Neural progenitor cell (in vitro differentiated cells): ENCODE measurements at regions not wholly inside any gene's neighbourhood (a gene's known extent, or its start where the extent isn't known, plus 50 kb on each side); places are given as distances from the start of the nearest gene placed in this dataset.

Experiments used
- DNase-seq: peaks from one replicate; pipeline ENCODE4 v3.0.0-alpha.2; 2016; ENCODE audit warnings: low spot score
- H2AFZ ChIP-seq: fragments of 200-600 bp; sonication (generic); replicated peaks from 2 replicates; pipeline ENCODE4 v1.6.1; 2016; ENCODE audit warnings: antibody characterized with exemption
- H3F3A ChIP-seq: fragments of 200-600 bp; sonication (generic); 2 replicates; pipeline ENCODE4 v1.6.1; 2016; ENCODE audit warnings: antibody characterized with exemption, low read depth
- H3K27ac ChIP-seq: fragments of 200-600 bp; sonication (generic); 2 replicates; pipeline ENCODE4 v1.5.1; 2016; ENCODE audit warnings: mild to moderate bottlenecking
- H3K27me3 ChIP-seq: fragments of 200-600 bp; sonication (generic); 2 replicates; pipeline ENCODE4 v1.6.1; 2016; ENCODE audit warnings: mild to moderate bottlenecking, moderate library complexity
- H3K36me3 ChIP-seq: fragments of 200-600 bp; sonication (generic); 2 replicates; pipeline ENCODE4 v1.5.1; 2016
- H3K4me1 ChIP-seq: fragments of 200-600 bp; sonication (generic); 2 replicates; pipeline ENCODE4 v1.6.1; 2016; ENCODE audit warnings: mixed run types
- H3K4me2 ChIP-seq: fragments of 200-600 bp; sonication (generic); 2 replicates; pipeline ENCODE4 v1.6.1; 2016
- H3K4me3 ChIP-seq: fragments of 200-600 bp; sonication (generic); 2 replicates; pipeline ENCODE4 v1.5.1; 2016
- H3K79me2 ChIP-seq: fragments of 200-600 bp; sonication (generic); 2 replicates; pipeline ENCODE4 v1.6.1; 2016; ENCODE audit warnings: low read depth
- H3K9ac ChIP-seq: fragments of 200-600 bp; sonication (generic); 2 replicates; pipeline ENCODE4 v1.6.1; 2016
- H3K9me3 ChIP-seq: fragments of 200-600 bp; sonication (generic); 2 replicates; pipeline ENCODE4 v1.5.1; 2016; ENCODE audit warnings: low read depth
- H4K20me1 ChIP-seq: fragments of 200-600 bp; sonication (generic); 2 replicates; pipeline ENCODE4 v1.6.1; 2016; ENCODE audit warnings: low read depth
- H3K27ac Mint-ChIP-seq: 3 replicates; pipeline ENCODE4 v1.8.0; 2021; ENCODE audit warnings: mixed read lengths
- H3K27me3 Mint-ChIP-seq: 2 replicates; pipeline ENCODE4 v1.8.0; 2022; ENCODE audit warnings: low read depth, mild to moderate bottlenecking, inconsistent platforms, moderate library complexity, mixed read lengths; ENCODE audit not compliant: insufficient read depth
- H3K36me3 Mint-ChIP-seq: 3 replicates; pipeline ENCODE4 v1.8.0; 2021; ENCODE audit warnings: mixed read lengths
- H3K4me1 Mint-ChIP-seq: 3 replicates; pipeline ENCODE4 v1.8.0; 2021; ENCODE audit warnings: mixed read lengths
- H3K4me3 Mint-ChIP-seq: 3 replicates; pipeline ENCODE4 v1.8.0; 2021; ENCODE audit warnings: mild to moderate bottlenecking, moderate library complexity, mixed read lengths
- H3K9me3 Mint-ChIP-seq: 3 replicates; pipeline ENCODE4 v1.8.0; 2020; ENCODE audit warnings: mixed read lengths
- EZH2 ChIP-seq: fragments of 200-600 bp; sonication (generic); IDR thresholded peaks from 2 replicates; pipeline ENCODE4 v1.6.1; 2017; ENCODE audit warnings: antibody characterized with exemption, mild to moderate bottlenecking, moderate library complexity
- EZH2phosphoT487 ChIP-seq: fragments of 200-600 bp; sonication (generic); IDR thresholded peaks from 2 replicates; pipeline ENCODE4 v1.6.1; 2017; ENCODE audit warnings: antibody characterized with exemption
- TF ChIP-seq, protein P1 (sequence below): fragments of 200-600 bp; sonication (generic); IDR thresholded peaks from 2 replicates; pipeline ENCODE4 v1.5.1; 2017; ENCODE audit warnings: antibody characterized with exemption, mild to moderate bottlenecking

DNA sequence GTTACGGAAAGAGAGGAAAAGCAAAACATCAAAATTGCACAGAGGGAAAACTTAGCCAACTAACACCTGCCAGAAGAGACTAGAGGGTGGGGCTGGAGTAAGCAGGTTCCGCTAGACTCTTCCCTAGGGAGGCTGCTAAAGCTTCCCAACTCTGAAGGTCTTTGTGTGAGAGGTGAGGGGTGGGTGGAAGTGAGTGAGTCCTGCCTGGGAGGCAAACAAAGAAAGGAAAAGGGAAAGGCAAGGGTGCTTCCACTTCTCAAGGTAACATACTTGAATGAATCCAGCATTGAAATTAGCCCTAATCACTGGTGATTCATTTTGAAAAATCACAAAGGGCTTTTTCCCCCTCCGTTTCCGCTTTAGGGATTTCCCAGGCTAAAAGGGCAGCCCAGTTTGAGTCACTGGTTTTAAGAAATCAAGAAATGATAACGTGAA is 220.5 kb upstream of the ADAMTS9 start:
- peaks cover 35% of the 10 kb centered on the region for H3K4me1 Mint-ChIP-seq
- no peaks in the 10 kb centered on the region for H4K20me1 ChIP-seq
- no peak overlapping the region for H3K4me3 Mint-ChIP-seq
- H3K27ac ChIP-seq: no peak overlapping the region
- H3K9ac ChIP-seq: no peak overlapping the region
- H3K9me3 Mint-ChIP-seq: no peaks in the 10 kb centered on the region
- TF ChIP-seq, protein P1, sequence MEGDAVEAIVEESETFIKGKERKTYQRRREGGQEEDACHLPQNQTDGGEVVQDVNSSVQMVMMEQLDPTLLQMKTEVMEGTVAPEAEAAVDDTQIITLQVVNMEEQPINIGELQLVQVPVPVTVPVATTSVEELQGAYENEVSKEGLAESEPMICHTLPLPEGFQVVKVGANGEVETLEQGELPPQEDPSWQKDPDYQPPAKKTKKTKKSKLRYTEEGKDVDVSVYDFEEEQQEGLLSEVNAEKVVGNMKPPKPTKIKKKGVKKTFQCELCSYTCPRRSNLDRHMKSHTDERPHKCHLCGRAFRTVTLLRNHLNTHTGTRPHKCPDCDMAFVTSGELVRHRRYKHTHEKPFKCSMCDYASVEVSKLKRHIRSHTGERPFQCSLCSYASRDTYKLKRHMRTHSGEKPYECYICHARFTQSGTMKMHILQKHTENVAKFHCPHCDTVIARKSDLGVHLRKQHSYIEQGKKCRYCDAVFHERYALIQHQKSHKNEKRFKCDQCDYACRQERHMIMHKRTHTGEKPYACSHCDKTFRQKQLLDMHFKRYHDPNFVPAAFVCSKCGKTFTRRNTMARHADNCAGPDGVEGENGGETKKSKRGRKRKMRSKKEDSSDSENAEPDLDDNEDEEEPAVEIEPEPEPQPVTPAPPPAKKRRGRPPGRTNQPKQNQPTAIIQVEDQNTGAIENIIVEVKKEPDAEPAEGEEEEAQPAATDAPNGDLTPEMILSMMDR: no peak
- no peak for TF ChIP-seq EZH2
- no peak for TF ChIP-seq EZH2phosphoT487
- no peaks in the 10 kb centered on the region for H3F3A ChIP-seq
- H3K79me2 ChIP-seq: no peaks in the 10 kb centered on the region
- no peak for DNase-seq
- H3K27me3 Mint-ChIP-seq: no peaks in the 10 kb centered on the region
- H3K36me3 ChIP-seq: no peaks in the 10 kb centered on the region
- no peak overlapping the region for H3K27ac Mint-ChIP-seq
- no peak overlapping the region for H2AFZ ChIP-seq
- H3K36me3 Mint-ChIP-seq: no peaks in the 10 kb centered on the region
- no peaks in the 10 kb centered on the region for H3K9me3 ChIP-seq
- H3K27me3 ChIP-seq: no peaks in the 10 kb centered on the region
- peaks cover 24% of the 10 kb centered on the region for H3K4me1 ChIP-seq
- H3K4me2 ChIP-seq: no peak overlapping the region
- no peak overlapping the region for H3K4me3 ChIP-seq

DNA sequence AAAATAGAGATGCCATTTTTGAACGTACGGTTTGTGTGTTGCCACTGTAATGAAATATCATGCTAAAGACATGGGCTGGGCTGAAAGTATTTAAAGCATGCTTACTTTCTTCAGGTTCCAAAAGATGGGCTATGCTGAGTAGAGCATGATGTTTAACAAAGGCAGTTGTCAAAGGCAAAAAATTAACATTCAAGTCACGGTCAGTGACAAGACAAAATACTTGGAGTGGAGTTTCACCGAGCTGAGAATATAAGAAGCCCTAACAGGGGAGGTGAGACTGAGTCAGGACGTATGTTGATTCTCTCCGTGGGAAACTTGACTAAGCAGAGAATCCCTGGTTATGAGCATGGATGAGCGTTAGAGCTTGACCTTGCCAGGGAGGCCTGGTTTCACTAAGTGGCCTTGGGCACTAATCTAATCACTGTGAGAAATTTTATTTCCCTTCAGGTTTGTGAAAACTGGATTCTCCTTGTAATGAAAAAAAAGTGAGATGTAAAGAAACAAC is 218.2 kb upstream of the ADAMTS9 start:
- H2AFZ ChIP-seq: no peak overlapping the region
- H4K20me1 ChIP-seq: no peaks in the 10 kb centered on the region
- H3K4me1 ChIP-seq: peaks cover 24% of the 10 kb centered on the region
- Mint-ChIP-seq H3K4me1 (peaks cover 48% of the 10 kb centered on the region), H3K27ac (no peak overlapping the region), H3K27me3 (no peaks in the 10 kb centered on the region), H3K36me3 (no peaks in the 10 kb centered on the region), H3K4me3 (no peak overlapping the region), H3K9me3 (no peaks in the 10 kb centered on the region)
- no peak overlapping the region for H3K4me3 ChIP-seq
- TF ChIP-seq EZH2phosphoT487: no peak
- no peak for TF ChIP-seq EZH2
- TF ChIP-seq, protein P1: no peak
- no peaks in the 10 kb centered on the region for H3K79me2 ChIP-seq
- no peaks in the 10 kb centered on the region for H3K36me3 ChIP-seq
- no peaks in the 10 kb centered on the region for H3F3A ChIP-seq
- H3K9me3 ChIP-seq: no peaks in the 10 kb centered on the region
- no peak overlapping the region for H3K4me2 ChIP-seq
- H3K27me3 ChIP-seq: no peaks in the 10 kb centered on the region
- no peak overlapping the region for H3K9ac ChIP-seq
- no peak overlapping the region for H3K27ac ChIP-seq
- no peak for DNase-seq

DNA sequence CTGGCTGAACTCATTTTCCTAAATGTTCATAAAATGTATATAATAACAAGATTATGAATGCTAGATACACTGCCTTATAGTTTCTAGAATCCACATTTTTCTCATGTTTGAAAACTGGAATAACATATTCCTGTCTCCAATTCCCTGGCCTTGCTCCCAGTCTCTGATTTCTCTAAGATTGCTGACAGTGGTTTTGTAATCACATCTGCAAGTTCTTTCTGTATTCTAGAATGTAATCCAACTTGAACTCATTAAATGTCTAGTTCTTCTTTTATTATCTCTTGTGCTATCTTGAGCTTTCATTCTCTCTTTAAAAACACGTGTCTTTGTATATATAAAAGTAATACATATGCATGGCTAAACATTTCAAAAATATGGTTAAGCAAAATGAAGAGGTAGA is 215.2 kb upstream of the ADAMTS9 start:
- Histone ChIP-seq H3K27me3 (no peaks in the 10 kb centered on the region), H3K27ac (no peak overlapping the region), H3K36me3 (no peaks in the 10 kb centered on the region), H3K9me3 (no peaks in the 10 kb centered on the region), H3K4me2 (no peak overlapping the region), H3F3A (no peaks in the 10 kb centered on the region), H3K79me2 (no peaks in the 10 kb centered on the region), H3K4me1 (peaks cover 5% of the 10 kb centered on the region), H3K9ac (no peak overlapping the region), H4K20me1 (no peaks in the 10 kb centered on the region), H3K4me3 (no peak overlapping the region), H2AFZ (no peak overlapping the region)
- no peak for DNase-seq
- no peak for TF ChIP-seq EZH2phosphoT487
- TF ChIP-seq, protein P1: no peak
- no peak for TF ChIP-seq EZH2
- Mint-ChIP-seq H3K36me3 (no peaks in the 10 kb centered on the region), H3K4me1 (peaks cover 28% of the 10 kb centered on the region), H3K27ac (no peak overlapping the region), H3K9me3 (no peaks in the 10 kb centered on the region), H3K4me3 (no peak overlapping the region), H3K27me3 (no peaks in the 10 kb centered on the region)
